Natural killer cell (primary cell): ENCODE measurements at regions not wholly inside any gene's neighbourhood (a gene's known extent, or its start where the extent isn't known, plus 50 kb on each side); places are given as distances from the start of the nearest gene placed in this dataset.

Experiments
- ATAC-seq, 3 donors: fragments of 150-1000 bp in 2 of 3; fragments of 200-7000 bp in 1 of 3; cut with Tn5 transposase; 1 replicate in 1 of 3; 2 replicates in 2 of 3; pipeline ENCODE4 v1.10.0; 2021; ENCODE audit warnings: mild to moderate bottlenecking in 2 of 3, moderate library complexity in 2 of 3
- DNase-seq, 2 donors: peaks; one replicate each; pipeline versions ENCODE4 v3.0.0 to v3.0.0-alpha.2; 2013 to 2021; ENCODE audit warnings: mixed read lengths in 1 of 2
- H3K27ac ChIP-seq: one replicate; pipeline ENCODE4 v1.5.1; 2013; ENCODE audit warnings: mild to moderate bottlenecking, low read length
- H3K27me3 ChIP-seq: one replicate; pipeline ENCODE4 v1.6.1; 2013; ENCODE audit warnings: low read length; ENCODE audit not compliant: control insufficient read depth, insufficient read depth
- H3K36me3 ChIP-seq: one replicate; pipeline ENCODE4 v1.6.1; 2013; ENCODE audit warnings: low read length; ENCODE audit not compliant: control insufficient read depth, insufficient read depth
- H3K4me1 ChIP-seq: one replicate; pipeline ENCODE4 v1.6.1; 2013; ENCODE audit warnings: low read length; ENCODE audit not compliant: control insufficient read depth, insufficient read depth
- H3K4me3 ChIP-seq: one replicate; pipeline ENCODE4 v1.5.1; 2013; ENCODE audit warnings: low read length
- H3K9me3 ChIP-seq: one replicate; pipeline ENCODE4 v1.6.1; 2013; ENCODE audit warnings: low read length; ENCODE audit not compliant: control insufficient read depth, insufficient read depth
- H3K27ac Mint-ChIP-seq, 2 donors: one replicate each; pipeline ENCODE4 v1.8.0; 2022; ENCODE audit warnings: mild to moderate bottlenecking in 2 of 2, mixed read lengths in 2 of 2, moderate library complexity in 1 of 2
- H3K27me3 Mint-ChIP-seq, 2 donors: one replicate each; pipeline ENCODE4 v1.8.0; 2022; ENCODE audit warnings: low read depth in 2 of 2, mixed read lengths in 2 of 2
- H3K36me3 Mint-ChIP-seq: one replicate; pipeline ENCODE4 v1.8.0; 2022; ENCODE audit warnings: mixed read lengths
- H3K4me1 Mint-ChIP-seq, 2 donors: one replicate each; pipeline ENCODE4 v1.8.0; 2022; ENCODE audit warnings: mixed read lengths in 2 of 2
- H3K4me3 Mint-ChIP-seq: one replicate; pipeline ENCODE4 v1.8.0; 2022; ENCODE audit warnings: mild to moderate bottlenecking, moderate library complexity, mixed read lengths
- H3K9me3 Mint-ChIP-seq, 2 donors: one replicate each; pipeline ENCODE4 v1.8.0; 2022; ENCODE audit warnings: mixed read lengths in 2 of 2
- WGBS: methylation state at CpG from one replicate; pipeline ENCODE4 v1.1.7; 2013; ENCODE audit warnings: missing lambda C conversion rate; ENCODE audit not compliant: insufficient coverage; 5-methylcytosine and 5-hydroxymethylcytosine counted together
- intact Hi-C: fragments of 100-400 bp; cut with micrococcal nuclease; formaldehyde crosslinking; loops from one replicate; pipeline ENCODE4 v1.14.2; 2022
- TF ChIP-seq, protein P1 (sequence below): fragments of 200-600 bp; IDR thresholded peaks from one replicate; pipeline ENCODE4 v1.8.0; 2022; ENCODE audit warnings: antibody characterized with exemption

DNA sequence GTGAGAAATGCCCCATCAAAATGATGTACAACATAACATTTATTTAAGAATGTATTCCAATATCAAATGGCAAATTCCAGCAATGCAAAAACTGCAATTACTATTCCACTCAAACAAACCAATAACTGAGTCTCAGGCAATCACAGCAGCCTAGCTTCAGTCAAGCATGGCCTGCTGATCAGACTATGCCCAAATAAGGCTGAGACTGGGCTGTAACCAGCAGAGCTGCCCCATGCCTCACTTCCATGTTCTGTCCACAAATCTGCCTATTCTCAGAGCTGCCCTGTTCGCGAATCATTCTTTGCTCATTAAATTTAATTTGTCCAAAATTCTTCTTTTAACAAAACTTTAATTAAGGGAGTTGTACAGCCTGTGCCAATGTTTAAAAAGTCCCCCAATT lies 155.4 kb downstream of the FNDC1 start:
- Mint-ChIP-seq H3K4me1 (no peaks in the 10 kb centered on the region), H3K9me3 (no peaks in the 10 kb centered on the region), H3K36me3 (no peaks in the 10 kb centered on the region), H3K27ac (no peak overlapping the region), H3K27me3 (peaks cover 6 to 21% of the 10 kb centered on the region in 2 donors), H3K4me3 (no peak overlapping the region)
- Histone ChIP-seq H3K9me3 (no peaks in the 10 kb centered on the region), H3K36me3 (no peaks in the 10 kb centered on the region), H3K4me1 (no peaks in the 10 kb centered on the region), H3K27me3 (no peaks in the 10 kb centered on the region), H3K4me3 (no peak overlapping the region), H3K27ac (no peak overlapping the region)
- WGBS, result 94% methylated on average over 2 of the region's 2 CpGs
- intact Hi-C loops, result no loop called here
- TF ChIP-seq, protein P1, sequence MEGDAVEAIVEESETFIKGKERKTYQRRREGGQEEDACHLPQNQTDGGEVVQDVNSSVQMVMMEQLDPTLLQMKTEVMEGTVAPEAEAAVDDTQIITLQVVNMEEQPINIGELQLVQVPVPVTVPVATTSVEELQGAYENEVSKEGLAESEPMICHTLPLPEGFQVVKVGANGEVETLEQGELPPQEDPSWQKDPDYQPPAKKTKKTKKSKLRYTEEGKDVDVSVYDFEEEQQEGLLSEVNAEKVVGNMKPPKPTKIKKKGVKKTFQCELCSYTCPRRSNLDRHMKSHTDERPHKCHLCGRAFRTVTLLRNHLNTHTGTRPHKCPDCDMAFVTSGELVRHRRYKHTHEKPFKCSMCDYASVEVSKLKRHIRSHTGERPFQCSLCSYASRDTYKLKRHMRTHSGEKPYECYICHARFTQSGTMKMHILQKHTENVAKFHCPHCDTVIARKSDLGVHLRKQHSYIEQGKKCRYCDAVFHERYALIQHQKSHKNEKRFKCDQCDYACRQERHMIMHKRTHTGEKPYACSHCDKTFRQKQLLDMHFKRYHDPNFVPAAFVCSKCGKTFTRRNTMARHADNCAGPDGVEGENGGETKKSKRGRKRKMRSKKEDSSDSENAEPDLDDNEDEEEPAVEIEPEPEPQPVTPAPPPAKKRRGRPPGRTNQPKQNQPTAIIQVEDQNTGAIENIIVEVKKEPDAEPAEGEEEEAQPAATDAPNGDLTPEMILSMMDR, result no peak
- ATAC-seq, result no peak
- no peak for DNase-seq
